ENCODE measurements at regions not wholly inside any gene's neighbourhood (a gene's known extent, or its start where the extent isn't known, plus 50 kb on each side); places are given as distances from the start of the nearest gene placed in this dataset.
"Not testable (repeated sequence)": the region's sequence is repeated elsewhere in the genome, so short reads cannot be mapped to it uniquely, and the experiment has no call there.

DNA sequence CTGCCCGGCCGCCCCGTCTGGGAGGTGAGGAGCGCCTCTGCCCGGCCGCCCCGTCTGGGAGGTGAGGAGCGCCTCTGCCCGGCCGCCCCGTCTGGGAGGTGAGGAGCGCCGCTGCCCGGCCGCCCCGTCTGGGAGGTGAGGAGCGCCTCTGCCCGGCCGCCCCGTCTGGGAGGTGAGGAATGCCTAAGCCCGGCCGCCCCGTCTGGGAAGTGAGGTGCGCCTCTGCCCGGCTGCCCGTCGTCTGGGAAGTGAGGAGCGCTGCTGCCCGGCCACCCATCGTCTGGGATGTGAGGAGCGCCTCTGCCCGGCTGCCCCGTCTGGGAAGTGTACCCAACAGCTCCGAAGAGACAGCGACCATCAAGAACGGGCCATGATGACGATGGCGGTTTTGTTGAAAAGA lies 136.6 kb upstream of the PROKR2 start:
- intact Hi-C loops (cut with micrococcal nuclease): not testable (repeated sequence)

DNA sequence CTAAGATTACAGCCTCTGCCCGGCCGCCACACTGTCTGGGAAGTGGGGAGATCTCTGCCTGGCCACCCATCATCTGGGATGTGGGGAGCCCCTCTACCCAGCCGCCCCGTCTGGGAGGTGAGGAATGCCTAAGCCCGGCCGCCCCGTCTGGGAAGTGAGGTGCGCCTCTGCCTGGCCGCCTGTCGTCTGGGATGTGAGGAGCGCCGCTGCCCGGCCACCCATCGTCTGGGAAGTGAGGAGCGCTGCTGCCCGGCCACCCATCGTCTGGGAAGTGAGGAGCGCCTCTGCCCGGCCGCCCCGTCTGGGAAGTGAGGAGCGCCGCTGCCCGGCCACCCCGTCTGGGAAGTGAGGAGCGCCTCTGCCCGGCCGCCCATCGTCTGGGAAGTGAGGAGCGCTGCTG lies 135.9 kb upstream of the PROKR2 start:
- intact Hi-C loops (cut with micrococcal nuclease): not testable (repeated sequence)

DNA sequence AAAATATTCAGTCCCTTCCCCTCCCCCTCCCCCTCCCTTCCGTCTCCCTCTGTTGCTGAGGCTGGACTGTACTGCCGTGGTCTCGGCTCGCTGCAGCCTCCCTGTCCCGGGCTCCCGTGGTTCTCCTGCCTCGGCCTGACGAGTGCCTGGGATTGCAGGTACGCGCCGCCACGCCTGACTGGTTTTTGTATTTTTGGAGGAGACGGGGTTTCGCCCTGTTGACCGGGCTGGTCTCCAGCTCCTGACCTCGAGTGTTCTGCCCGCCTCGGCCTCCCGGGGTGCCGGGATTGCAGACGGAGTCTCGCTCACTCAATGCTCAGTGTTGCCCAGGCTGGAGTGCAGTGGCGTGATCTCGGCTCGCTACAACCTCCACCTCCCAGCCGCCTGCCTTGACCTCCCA lies 135.5 kb upstream of the PROKR2 start:
- intact Hi-C loops (cut with micrococcal nuclease): not testable (repeated sequence)

DNA sequence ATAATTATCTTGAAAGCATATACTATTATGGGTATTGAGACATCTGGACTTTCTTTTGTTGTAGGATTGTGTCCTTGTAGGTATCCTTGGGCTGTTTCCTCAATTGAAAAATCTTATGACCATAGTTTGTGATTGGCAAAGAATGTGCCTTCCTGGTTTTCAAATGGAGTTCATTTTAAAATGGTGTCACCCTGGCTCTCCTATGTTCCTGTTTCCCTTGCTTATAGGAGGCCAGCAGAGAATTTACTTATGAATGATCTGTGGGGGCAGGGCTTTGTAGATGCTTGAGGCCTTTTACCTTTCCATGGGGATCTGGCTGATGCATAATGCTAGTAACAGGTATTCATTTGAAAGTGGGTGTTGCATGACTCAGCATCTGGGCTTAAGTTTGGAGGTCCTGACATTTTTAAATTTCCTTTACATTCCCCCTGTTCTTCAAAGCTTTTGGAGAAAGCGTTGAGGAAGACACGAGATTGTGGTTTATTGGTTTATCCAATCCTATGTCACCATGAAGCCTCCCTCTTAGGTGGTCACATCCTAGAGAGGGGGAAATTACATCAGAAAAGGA lies 135.0 kb upstream of the PROKR2 start:
- intact Hi-C loops (cut with micrococcal nuclease): no loop called here

DNA sequence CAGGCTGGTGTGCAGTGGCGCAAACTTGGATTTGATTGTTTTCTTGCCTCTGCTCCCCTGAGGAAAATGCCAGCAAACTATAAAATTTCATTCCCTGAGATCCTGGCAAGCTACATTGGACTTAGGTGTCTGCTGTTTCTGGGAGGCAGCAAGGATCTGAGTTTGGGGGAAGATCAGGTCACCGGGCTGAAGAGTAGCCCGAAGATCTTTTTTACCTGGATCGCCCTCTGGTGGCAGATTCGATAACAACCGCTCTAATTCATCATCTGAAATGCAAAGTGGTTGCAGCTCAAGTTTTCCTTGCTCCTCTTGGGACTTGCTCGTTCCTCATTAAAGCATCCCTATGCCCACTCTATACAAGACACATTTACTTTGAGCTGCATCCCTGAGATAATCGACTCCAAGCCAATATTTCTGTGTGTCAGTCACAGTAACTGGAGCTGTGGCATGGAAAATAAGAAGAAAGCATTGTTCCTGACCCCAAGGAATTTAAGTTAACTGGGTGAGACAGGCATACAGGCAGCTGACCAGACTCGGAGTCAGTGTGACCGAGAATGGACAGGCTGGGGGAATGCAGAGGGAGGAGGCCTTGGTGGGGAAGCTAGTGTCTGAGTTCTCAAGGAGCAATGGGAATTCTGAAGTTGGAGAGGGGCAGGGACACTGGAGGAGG lies 131.8 kb upstream of the PROKR2 start:
- intact Hi-C loops (cut with micrococcal nuclease): loop anchor here (1.0 to 5.0 kb wide), 3 partner anchors 46 to 322 kb away; partner anchors contain the start of gene CDS2

DNA sequence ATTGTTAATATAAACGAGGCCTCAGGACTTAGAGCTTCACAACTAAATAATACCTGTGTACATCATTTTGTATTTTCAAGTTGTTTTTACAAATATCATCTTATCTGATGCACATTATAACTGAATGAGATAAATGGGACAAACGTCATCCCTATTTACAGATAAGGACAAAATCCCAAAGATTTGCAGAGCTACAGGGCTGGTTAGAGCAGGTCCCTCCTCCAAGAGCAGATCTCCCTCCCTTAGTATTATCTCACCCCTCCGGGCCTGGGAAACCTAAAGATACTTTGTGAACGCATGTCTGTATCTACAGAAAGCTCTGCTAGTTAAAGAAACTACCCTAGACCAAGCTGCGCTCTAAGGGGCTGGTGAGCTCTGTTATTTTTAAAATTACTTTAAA lies 130.4 kb upstream of the PROKR2 start:
- intact Hi-C loops (cut with micrococcal nuclease): loop anchor here (5.0 kb wide), 1 partner anchor 45 kb away; no protein-coding TSS in a partner anchor

DNA sequence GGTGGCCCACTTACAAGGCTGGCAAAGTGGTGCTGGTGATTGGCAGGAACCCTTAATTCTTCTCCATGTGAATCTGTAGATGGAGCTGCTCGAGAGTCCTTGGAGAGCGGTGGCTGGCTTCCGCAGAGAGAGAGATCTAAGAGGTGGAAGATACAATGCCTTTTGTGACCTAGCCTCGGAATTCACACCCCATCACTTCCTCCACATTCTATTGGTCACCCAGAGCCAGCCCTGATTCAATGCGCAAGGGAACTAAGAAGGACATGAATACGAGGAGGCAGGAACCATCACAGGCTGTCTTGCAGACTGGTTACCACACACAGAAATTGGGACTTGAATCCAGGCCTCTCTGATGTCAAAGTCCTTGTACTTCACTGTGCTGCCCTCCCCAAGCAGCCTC lies 128.9 kb upstream of the PROKR2 start:
- intact Hi-C loops (cut with micrococcal nuclease): loop anchor here (5.0 kb wide), 1 partner anchor 43 kb away; no protein-coding TSS in a partner anchor

DNA sequence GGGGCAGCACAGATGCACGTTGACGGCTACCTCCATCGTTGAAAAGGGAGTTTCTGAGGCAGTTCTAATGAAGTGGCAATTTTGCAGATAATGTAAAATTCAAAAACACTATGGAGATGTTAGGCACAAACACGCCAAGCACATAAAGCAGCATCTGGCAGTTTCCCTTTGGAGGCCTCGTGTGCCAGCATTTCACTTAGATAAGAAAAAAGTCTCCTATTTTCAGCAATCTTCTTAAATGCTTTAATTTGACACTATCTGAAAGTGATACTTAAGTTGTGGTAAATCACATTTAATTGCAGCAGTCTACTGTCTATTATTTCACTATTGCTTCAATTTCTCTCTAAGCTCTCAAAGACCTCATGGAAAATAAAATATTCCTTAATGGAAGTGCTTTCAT lies 125.3 kb upstream of the PROKR2 start:
- intact Hi-C loops (cut with micrococcal nuclease): no loop called here

DNA sequence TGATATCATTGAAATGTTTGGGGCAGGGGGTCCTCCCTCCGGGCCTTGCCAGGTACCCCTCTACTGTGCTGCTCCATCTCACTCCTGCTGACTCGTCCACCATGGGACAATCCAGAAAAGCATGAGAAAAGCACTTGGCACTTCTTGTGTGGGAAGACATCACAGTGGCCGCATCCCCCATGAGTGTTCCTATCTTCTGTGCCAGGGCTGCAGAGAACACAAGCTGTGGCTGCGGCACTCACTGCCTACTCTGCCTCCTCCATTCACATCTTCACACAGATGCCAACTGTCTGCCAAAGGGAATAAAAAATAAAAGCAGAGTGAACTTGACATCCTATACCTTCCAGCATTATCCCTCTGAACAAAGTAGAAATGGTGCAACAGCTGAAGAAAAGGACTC lies 117.4 kb upstream of the PROKR2 start:
- intact Hi-C loops (cut with micrococcal nuclease): no loop called here

DNA sequence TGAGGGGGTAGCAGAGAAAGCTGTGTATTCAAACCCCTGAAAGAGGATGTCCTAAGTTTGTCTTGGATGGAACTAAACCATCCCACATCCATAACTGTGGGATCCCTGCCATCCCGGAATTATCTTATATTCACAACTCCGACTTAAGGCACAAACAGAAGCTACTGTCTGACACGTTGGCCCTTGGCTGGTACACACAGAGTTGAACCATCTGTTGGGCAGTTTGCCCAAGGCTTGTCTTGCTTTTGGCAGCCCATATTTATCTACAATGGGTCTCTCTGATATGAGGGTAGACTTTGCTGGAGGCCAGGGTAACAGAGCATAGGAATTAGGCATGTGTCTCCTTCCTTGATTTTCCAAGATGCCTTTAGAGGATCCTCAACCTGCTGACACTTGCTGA lies 116.6 kb upstream of the PROKR2 start:
- intact Hi-C loops (cut with micrococcal nuclease): no loop called here

DNA sequence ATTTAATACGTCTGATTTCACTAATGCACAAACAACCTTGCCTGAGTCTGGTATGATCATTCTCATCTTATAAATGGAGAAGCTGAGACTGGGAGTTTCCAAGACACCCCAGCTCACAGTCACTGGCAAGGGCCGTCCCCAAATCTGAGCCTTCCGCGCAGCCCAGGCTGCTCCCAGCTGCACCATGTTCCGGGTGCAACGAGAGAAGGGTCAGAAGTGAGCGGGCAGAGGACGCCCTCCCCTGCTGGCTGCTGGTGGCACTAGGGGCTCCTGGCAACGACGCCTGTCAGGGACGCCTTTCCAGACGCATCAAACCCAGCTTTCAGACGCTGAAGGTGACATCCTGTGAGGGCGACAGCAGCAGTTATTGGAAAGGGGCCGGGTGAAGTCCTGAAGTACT lies 115.3 kb upstream of the PROKR2 start:
- intact Hi-C loops (cut with micrococcal nuclease): no loop called here

DNA sequence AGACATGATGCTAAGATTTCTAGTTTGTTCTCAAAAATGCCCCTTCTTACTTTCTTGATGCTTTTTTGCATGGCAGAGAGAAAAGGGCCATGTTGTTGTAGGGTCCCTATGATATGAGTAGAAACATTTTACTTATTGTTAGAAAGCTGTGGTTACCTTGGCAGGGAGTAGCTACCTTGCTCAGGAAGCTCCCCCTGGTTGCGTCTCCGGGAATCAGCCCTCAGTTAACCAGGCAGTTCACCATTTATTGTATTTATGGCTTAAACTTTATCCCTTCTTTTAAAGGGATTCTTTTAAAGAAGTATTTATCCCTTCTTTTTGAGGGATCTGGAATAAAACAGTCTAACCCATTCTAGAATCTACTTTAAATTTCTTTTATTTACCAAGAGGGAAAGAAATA lies 113.9 kb upstream of the PROKR2 start:
- intact Hi-C loops (cut with micrococcal nuclease): no loop called here

DNA sequence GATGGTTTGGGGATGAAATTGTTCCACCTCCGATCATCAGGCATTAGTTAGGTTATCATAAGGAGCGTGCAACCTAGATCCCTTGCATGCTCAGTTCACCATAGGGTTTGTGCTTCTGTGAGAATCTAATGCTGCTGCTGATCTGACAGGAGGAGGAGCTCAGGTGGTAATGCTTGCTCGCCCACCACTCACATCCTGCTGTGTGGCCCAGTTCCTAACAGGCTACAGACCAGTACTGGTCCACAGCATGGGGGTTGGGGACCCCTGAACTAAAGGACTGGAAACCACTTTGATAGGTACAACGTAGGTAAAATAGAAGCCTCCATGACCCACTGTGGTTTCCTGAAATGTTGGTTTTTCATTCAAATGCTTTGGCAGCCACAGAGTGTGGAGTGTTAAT lies 109.3 kb upstream of the PROKR2 start:
- intact Hi-C loops (cut with micrococcal nuclease): no loop called here

DNA sequence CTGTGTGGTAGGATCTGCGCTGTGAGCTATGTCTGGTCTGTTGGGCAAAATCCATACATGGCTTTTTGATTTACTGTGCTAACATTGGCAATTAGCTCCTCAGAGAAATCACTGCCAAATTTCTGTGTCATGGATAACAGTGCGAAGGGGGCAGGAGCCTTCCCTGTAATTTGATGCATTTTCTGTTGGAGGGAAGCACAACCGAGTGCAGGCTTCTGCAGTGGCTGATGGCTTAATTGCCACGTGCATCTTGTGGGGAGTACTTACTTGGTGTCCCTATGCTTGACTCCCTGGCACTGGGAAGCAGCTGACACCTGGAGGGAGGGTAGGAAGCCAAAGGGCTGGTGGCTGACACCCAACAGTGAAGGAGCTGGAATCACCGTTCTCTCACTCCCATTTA lies 99.3 kb upstream of the PROKR2 start:
- intact Hi-C loops (cut with micrococcal nuclease): no loop called here

DNA sequence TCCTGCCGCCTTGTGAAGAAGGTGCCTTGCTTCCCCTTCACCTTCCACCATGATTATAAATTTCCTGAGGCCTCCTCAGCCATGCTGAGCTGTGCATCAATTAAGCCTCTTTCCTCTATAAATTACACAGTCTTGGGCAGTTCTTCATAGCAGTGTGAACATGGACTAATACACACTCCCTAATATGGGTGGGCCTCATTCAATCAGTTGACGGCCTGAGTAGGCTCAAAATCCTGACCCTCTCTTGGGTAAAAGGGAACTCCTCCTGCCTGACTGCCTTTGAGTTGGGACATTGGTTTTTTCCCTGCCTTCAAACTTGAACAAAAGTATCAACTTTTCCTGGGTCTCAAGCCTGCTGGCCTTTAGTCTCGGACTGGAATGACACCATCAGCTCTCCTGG lies 96.6 kb upstream of the PROKR2 start:
- intact Hi-C loops (cut with micrococcal nuclease): no loop called here

DNA sequence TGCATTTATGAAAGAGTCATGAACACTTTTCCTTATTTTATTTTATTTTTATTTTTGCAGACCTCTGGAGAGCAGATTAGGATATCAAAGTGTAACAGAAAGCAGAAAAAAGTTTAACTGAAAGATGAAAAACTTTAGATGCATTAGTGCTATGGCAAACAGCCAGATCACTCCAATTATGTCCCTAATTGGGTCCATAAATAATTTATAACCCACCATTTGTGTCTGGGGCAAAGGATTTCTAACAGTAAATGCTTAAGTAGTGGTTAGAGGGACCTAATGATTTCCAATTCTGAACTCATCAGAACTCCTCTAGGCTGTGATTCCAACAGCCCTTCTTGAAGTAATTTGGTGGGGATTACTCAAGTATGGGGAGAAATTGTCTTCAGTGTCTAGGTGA lies 93.7 kb upstream of the PROKR2 start:
- intact Hi-C loops (cut with micrococcal nuclease): no loop called here

DNA sequence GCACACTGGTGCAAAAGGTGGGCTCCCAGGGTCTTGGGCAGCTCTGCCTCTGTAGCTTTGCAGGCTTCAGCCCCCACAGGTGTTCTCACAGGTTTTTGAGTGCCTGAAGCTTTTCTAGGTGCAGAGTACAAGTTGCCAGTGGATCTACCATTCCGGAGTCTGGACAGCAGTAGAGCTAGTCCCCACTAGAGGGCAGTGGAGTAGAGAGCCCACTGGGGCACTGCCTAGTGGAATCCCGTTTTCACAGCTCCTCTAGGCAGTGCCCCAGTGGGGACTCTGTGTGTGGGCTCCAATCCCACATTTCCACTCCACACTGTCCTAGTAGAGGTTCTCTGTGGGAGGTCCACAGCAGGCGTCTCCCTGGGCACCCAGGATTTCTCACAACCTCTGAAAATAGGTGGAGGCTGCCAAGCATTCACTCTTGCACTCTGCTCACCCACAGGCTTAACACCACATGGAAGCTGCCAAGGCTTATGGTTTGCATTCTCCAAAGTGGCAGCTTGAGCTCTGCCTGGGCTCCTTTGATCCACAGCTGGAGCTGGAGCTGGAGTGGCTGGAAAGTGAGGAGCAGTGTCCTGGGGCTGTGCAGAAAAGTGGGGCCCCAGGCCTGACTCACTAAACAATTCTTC lies 86.3 kb upstream of the PROKR2 start:
- intact Hi-C loops (cut with micrococcal nuclease): loop anchor here (5.0 kb wide), 1 partner anchor 44 kb away; no protein-coding TSS in a partner anchor

DNA sequence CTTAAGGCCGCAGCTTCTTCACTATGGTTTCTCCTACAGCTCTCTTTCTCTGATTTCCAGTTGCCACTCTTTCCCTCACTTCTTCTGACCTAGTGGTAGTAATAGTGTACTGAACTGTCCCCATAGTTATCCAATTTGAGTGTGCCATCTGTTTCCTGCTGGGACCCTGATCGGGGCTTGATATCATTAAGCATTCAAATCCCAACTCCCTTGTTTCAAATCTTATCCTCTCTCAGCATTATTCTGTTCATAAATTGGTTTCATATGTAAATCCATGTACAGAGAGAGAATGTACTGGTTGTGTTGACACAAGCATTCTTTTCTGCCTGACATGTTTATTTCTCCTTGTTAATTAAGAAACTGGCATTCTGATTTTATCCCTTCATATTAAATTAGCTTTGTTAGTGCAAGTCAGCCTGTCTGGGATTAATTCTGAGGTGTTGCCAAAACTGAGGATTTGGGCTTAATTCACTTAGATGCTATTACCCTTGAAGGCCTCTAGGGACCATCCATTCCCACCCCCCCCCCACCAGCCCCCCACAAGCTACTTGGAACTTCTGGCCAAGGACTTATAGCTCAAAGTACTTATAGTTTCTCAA lies 84.6 kb upstream of the PROKR2 start:
- intact Hi-C loops (cut with micrococcal nuclease): loop anchor here (5.0 kb wide), 1 partner anchor 46 kb away; no protein-coding TSS in a partner anchor

DNA sequence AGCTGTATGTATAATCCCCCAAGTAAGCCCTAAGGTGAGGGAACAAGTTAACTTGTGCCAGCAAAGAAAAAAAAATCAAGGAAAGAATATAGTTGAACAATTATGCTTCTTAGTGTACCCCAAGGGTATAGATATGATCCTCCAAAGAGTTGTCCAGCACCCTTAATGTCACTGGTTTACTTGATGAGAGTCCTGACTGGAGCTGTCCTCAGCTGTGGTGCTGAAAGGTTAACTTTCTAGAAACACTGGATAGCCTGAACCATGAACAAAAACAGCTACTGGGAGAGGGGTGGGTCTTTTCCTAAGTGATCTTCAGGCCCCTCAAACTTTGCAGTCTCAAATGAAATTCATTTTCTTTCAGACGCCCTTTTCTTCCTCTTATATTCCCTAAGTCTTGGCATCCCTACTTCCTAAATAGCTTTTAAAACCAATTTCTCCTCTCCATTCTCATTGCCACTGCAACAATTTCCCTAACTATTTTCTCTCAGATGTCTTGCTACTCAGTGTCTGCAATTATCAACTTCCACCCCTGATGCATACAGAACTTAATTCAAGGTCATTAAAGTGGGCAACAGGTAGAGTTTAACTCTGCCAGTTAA lies 83.5 kb upstream of the PROKR2 start:
- intact Hi-C loops (cut with micrococcal nuclease): loop anchor here (5.0 kb wide), 1 partner anchor 47 kb away; no protein-coding TSS in a partner anchor

DNA sequence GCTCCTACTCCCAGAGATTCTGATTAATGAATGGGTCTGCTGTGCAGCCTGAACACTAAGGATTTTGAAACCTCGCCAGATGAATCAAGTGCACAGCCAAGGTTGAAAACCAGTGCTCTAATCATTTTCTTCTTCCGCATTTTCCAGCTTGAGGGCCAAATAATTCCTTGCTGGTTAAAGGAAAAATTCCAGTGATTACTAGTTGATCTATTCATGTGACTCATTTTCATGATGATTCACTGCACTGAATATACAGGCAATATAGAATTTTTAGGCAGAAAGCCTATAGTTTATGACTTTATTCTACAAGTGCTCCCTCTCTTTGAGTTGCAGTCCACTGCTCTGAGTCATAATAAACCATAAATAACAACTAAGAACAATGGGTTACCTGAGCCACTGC lies 80.6 kb upstream of the PROKR2 start:
- intact Hi-C loops (cut with micrococcal nuclease): no loop called here

DNA sequence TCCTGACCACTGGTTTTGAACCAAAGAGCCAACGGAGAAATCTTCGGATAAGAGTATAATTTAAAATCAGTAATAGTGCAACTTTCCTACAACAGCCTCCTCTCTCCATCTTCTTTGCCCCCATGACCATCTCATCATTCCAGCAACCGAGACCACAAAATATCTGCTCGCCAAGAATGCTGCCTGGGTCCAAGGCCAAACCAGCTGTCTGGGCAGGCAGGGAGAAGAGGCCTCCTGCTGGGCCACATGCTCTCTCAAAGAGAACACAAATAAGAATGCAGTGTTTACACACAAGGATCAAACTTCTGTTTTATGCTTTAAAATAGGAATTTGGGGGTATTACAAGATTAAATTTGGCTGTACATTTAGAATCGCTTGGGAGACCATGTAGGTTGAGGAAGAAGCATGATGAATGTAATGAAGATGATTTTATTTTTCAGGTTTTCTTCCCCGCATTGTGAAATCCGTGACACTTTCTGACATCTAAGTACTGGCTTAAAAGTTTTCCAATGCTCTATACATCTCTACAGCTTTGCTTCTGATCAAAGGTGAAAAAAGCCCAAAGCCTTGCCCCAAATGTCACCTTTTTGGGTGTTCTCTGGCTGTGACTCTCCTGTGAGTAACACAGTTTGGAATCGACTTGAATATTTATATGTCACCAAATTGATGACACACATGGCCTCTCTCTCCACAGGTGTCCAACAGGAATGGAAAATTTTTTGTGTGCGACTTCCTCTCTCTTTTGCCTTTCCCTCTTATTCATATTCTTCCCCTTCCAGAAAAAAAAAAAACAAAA lies 79.4 kb upstream of the PROKR2 start:
- intact Hi-C loops (cut with micrococcal nuclease): no loop called here

Measured in T-helper 1 cell treated with Interleukin-12 subunit alpha and Interleukin-12 subunit beta and Interleukin-4 antibody, amounts not matched to agents 30 ng/mL and 1 ng/mL, for 36 hours (primary cell).